Glomerular visceral epithelial cell (primary cell): ENCODE measurements at regions not wholly inside any gene's neighbourhood (a gene's known extent, or its start where the extent isn't known, plus 50 kb on each side); places are given as distances from the start of the nearest gene placed in this dataset.

Experiments
- DNase-seq: peaks from one replicate; pipeline ENCODE4 v3.0.0-alpha.2; 2016; ENCODE audit errors: extremely low spot score

GRCh38 chr4:136554033-136554432 is 978.3 kb downstream of the PCDH18 start:
- no peak for DNase-seq

GRCh38 chr4:136551753-136552152 is 980.5 kb downstream of the PCDH18 start:
- DNase-seq = no peak

- no peak for DNase-seq
Measured at GRCh38 chr4:136540747-136541146, 991.5 kb downstream of the PCDH18 start.

- DNase-seq = no peak
Measured at GRCh38 chr4:136528131-136528530, 1004.2 kb downstream of the PCDH18 start.

GRCh38 chr4:136526517-136526916 is 1005.8 kb downstream of the PCDH18 start:
- peak; percentile 35 for DNase-seq

GRCh38 chr4:136524039-136524438 is 1008.3 kb downstream of the PCDH18 start:
- no peak for DNase-seq

GRCh38 chr4:136516371-136516770 is 1015.9 kb downstream of the PCDH18 start:
- no peak for DNase-seq

GRCh38 chr4:136505020-136505419 is 1027.3 kb downstream of the PCDH18 start:
- DNase-seq = peak; percentile 51

GRCh38 chr4:136495851-136496250 is 1036.4 kb downstream of the PCDH18 start:
- no peak for DNase-seq

GRCh38 chr4:136495076-136495475 is 1037.2 kb downstream of the PCDH18 start:
- no peak for DNase-seq

- DNase-seq = no peak
Measured at GRCh38 chr4:136489101-136489500, 1043.2 kb downstream of the PCDH18 start.

GRCh38 chr4:136484996-136485395 is 1047.3 kb downstream of the PCDH18 start:
- peak; percentile 15 for DNase-seq

GRCh38 chr4:136476753-136477152 is 1055.5 kb downstream of the PCDH18 start:
- no peak for DNase-seq

GRCh38 chr4:136471051-136471450 is 1061.2 kb downstream of the PCDH18 start:
- DNase-seq = no peak

- no peak for DNase-seq
Measured at GRCh38 chr4:136465691-136466090, 1066.6 kb downstream of the PCDH18 start.

- DNase-seq = no peak
Measured at GRCh38 chr4:136463941-136464340, 1068.4 kb downstream of the PCDH18 start.

GRCh38 chr4:136461533-136461932 is 1070.8 kb downstream of the PCDH18 start:
- no peak for DNase-seq

- DNase-seq = no peak
Measured at GRCh38 chr4:136458326-136458725, 1074.0 kb downstream of the PCDH18 start.

GRCh38 chr4:136457577-136457976 is 1074.7 kb downstream of the PCDH18 start:
- no peak for DNase-seq

- DNase-seq = no peak
Measured at GRCh38 chr4:136457004-136457403, 1075.3 kb downstream of the PCDH18 start.

GRCh38 chr4:136443006-136443405 is 1089.3 kb downstream of the PCDH18 start:
- DNase-seq = no peak

GRCh38 chr4:136442447-136442846 is 1089.8 kb downstream of the PCDH18 start:
- no peak for DNase-seq

- no peak for DNase-seq
Measured at GRCh38 chr4:136441629-136442282, 1090.5 kb downstream of the PCDH18 start.

- DNase-seq = no peak
Measured at GRCh38 chr4:136438645-136439044, 1093.6 kb downstream of the PCDH18 start.
